Panc1 (cell line): ENCODE measurements at regions not wholly inside any gene's neighbourhood (a gene's known extent, or its start where the extent isn't known, plus 50 kb on each side); places are given as distances from the start of the nearest gene placed in this dataset.

ENCODE experiments used
- ATAC-seq: fragments of 200-7000 bp; cut with Tn5 transposase; 2 replicates; pipeline ENCODE4 v1.9.1; 2020; ENCODE audit warnings: mild to moderate bottlenecking, moderate library complexity
- BruUV-seq: library from RNA; stranded (reverse); fragments of 400-500 nt; replicated peaks from 2 replicates; lab custom pipeline; 2021; lab: Mats Ljungman, UMichigan
- CTCF ChIA-PET: fragments of 300-600 bp; sonication (Branson Sonifier 250); formaldehyde crosslinking; loops from one replicate; lab custom pipeline; 2022; ENCODE audit warnings: antibody characterized with exemption; lab: Charles Lee
- POLR2A ChIA-PET: fragments of 300-600 bp; sonication (Branson Sonifier 250); formaldehyde crosslinking; loops from one replicate; lab custom pipeline; 2022; ENCODE audit warnings: antibody characterized with exemption; lab: Charles Lee
- DNase-seq: peaks from one replicate; pipeline ENCODE4 v3.0.0-alpha.2; 2010; ENCODE audit warnings: low read depth, low spot score
- H3K27ac ChIP-seq: 2 replicates; pipeline ENCODE4 v1.5.1; 2011; ENCODE audit warnings: mild to moderate bottlenecking, low read length, inconsistent platforms
- H3K27me3 ChIP-seq: fragments of 200-500 bp; sonication (Bioruptor generic); 2 replicates; pipeline ENCODE4 v1.6.0; 2014; ENCODE audit warnings: low read length, inconsistent platforms; ENCODE audit not compliant: control insufficient read depth, insufficient read depth
- H3K36me3 ChIP-seq: fragments of 200-500 bp; sonication (Bioruptor generic); 2 replicates; pipeline ENCODE4 v1.5.1; 2014; ENCODE audit warnings: inconsistent platforms, mild to moderate bottlenecking, low read length, moderate library complexity; ENCODE audit not compliant: control insufficient read depth, insufficient read depth
- H3K4me1 ChIP-seq: 2 replicates; pipeline ENCODE4 v1.5.1; 2011; ENCODE audit warnings: inconsistent platforms, mild to moderate bottlenecking, low read length, moderate library complexity; ENCODE audit not compliant: control insufficient read depth, insufficient read depth
- H3K4me3 ChIP-seq, 2 experiments: 2 replicates each; pipeline ENCODE4 v1.5.1; 2011 to 2012; ENCODE audit warnings: low read depth in 2 of 2, low read length in 2 of 2, mild to moderate bottlenecking in 2 of 2, inconsistent platforms in 1 of 2, moderate library complexity in 1 of 2
- H3K9me3 ChIP-seq: fragments of 200-500 bp; sonication (Bioruptor generic); 2 replicates; pipeline ENCODE4 v1.5.1; 2014; ENCODE audit warnings: low read depth, mild to moderate bottlenecking, inconsistent platforms, low read length, moderate library complexity; ENCODE audit not compliant: control insufficient read depth, insufficient read depth
- CTCF ChIP-seq: fragments of 450-650 bp; IDR thresholded peaks from 2 replicates; pipeline ENCODE4 v1.5.1; 2017; ENCODE audit warnings: mild to moderate bottlenecking
- POLR2AphosphoS5 ChIP-seq: IDR thresholded peaks from 2 replicates; pipeline ENCODE4 v1.6.1; 2012; ENCODE audit warnings: mild to moderate bottlenecking, low read depth, low read length, moderate library complexity
- REST ChIP-seq, 2 experiments: IDR thresholded peaks; 2 replicates each; pipeline ENCODE4 v1.6.1; 2011 to 2012; ENCODE audit warnings: low read depth in 2 of 2, control low read depth in 1 of 2, low read length in 1 of 2, mild to moderate bottlenecking in 1 of 2, moderate library complexity in 1 of 2; ENCODE audit not compliant: insufficient read depth in 1 of 2
- SIN3A ChIP-seq: IDR thresholded peaks from 2 replicates; pipeline ENCODE4 v1.6.1; 2012; ENCODE audit warnings: low read depth, mild to moderate bottlenecking, low read length, moderate library complexity, borderline replicate concordance; ENCODE audit not compliant: insufficient read depth
- TCF7L2 ChIP-seq: IDR thresholded peaks from 2 replicates; pipeline ENCODE4 v1.6.1; 2011; ENCODE audit warnings: mild to moderate bottlenecking, low read depth, low read length, inconsistent platforms
- in situ Hi-C: cut with HindIII; loops from 2 replicates; pipeline ENCODE4 v1.10.0; 2016; ENCODE audit warnings: low sequenced_read_pairs, low pct_unique_long_range_greater_than_20kb
- intact Hi-C: fragments of 100-400 bp; cut with micrococcal nuclease; formaldehyde crosslinking; loops from one replicate; pipeline ENCODE4 v1.10.0; 2022; ENCODE audit not compliant: unreplicated experiment

DNA sequence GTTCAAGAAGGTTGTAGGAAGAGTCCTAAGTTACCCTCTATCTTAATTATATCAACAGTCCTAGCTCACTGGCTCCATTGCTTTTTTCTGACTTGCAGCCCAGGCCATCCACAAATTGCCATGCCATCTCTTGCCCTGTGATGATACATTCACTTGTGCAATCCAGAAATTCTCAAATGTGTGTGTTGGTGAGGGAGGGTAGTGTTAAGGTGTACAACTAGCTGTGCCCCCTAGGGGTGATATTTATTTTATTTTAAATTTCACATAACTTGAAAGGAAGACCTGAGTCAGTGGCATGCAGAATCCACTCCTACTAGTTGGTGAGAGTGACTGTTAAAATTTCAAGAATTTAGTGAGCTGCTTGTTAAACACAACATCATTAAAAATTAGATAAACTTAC is 156.1 kb upstream of the ANKRD28 start:
- Histone ChIP-seq H3K36me3 (no peaks in the 10 kb centered on the region), H3K27me3 (no peaks in the 10 kb centered on the region), H3K4me1 (no peaks in the 10 kb centered on the region), H3K4me3 (no peak overlapping the region), H3K27ac (no peak overlapping the region), H3K9me3 (no peaks in the 10 kb centered on the region)
- no peak for ATAC-seq
- intact Hi-C loops = no loop called here
- BruUV-seq = no TSS peak
- no peak for DNase-seq
- in situ Hi-C loops = no loop called here
- ChIA-PET POLR2A (no interaction called here), CTCF (no interaction called here)
- no peak for TF ChIP-seq POLR2AphosphoS5
- TF ChIP-seq TCF7L2 = no peak
- TF ChIP-seq CTCF = peak; percentile 16; the same call in 1 of the 2 replicates
- TF ChIP-seq REST (IDR thresholded peaks at IDR 0.05; ENCODE audit: insufficient read depth in 1 of 2, low read depth in 2 of 2, low read length in 1 of 2) = no peak

DNA sequence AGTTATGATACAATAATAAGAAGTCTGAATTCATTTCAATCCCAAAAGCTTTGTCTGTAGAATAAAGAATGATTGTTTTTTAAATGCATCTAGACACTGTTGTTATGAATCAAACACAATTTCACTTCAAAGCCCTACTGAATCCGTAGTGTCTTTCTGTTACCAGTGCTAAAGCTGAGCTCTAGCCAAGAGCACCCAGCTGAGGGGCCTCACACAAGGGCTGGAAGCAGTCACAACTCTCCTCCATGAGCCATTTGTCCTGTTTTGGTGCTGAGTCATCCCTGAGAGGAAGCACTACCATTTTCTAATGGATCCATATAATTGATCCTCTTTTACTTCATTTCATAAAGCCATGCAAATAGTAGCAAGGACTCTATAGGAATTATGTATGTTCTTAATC is 158.2 kb upstream of the ANKRD28 start:
- no TSS peak for BruUV-seq
- no peaks in the 10 kb centered on the region for H3K27me3 ChIP-seq
- in situ Hi-C loops = no loop called here
- no peaks in the 10 kb centered on the region for H3K9me3 ChIP-seq
- TF ChIP-seq REST (IDR thresholded peaks at IDR 0.05; ENCODE audit: insufficient read depth in 1 of 2, low read depth in 2 of 2, low read length in 1 of 2) (no peak), CTCF (no peak), POLR2AphosphoS5 (no peak), SIN3A (no peak), TCF7L2 (no peak)
- ChIA-PET CTCF (no interaction called here), POLR2A (no interaction called here)
- ATAC-seq = no peak
- no peak for DNase-seq
- no peak overlapping the region for H3K27ac ChIP-seq
- intact Hi-C loops = no loop called here
- no peak overlapping the region for H3K4me3 ChIP-seq
- no peaks in the 10 kb centered on the region for H3K4me1 ChIP-seq
- no peaks in the 10 kb centered on the region for H3K36me3 ChIP-seq
